ENCODE measurements at regions not wholly inside any gene's neighbourhood (a gene's known extent, or its start where the extent isn't known, plus 50 kb on each side); places are given as distances from the start of the nearest gene placed in this dataset.

DNA sequence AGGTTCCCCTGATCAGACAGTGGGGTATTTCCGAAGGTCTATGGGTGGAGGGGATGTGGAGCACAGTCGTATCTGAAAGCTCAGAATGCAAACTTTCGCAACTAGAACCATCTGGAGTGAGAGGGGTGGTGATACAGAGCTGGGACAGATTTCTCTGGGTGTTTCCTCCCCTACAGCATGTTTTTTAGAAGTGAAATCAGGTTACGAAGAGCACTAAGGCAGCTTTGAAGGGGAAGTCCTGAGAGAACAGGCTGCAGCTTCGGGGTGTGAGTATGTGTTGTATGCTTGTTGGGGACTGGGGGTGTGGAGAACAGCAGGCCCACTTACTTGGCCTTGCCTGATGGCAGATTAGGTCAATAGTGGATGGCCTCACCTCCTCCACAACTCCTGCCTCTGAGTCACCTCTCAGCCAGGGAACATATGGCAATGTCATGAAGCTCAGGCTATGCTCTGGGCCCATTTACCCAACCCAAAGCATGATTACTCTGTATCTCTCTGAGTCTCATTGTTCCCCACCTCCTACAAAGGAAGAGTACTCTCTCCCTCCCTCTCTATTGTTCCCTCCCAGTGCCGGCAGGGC is 107.2 kb upstream of the RASGRP1 start:
- no peak for FAIRE-seq
- DNase-seq (ENCODE audit: low spot score in 2 of 2) = no peak

DNA sequence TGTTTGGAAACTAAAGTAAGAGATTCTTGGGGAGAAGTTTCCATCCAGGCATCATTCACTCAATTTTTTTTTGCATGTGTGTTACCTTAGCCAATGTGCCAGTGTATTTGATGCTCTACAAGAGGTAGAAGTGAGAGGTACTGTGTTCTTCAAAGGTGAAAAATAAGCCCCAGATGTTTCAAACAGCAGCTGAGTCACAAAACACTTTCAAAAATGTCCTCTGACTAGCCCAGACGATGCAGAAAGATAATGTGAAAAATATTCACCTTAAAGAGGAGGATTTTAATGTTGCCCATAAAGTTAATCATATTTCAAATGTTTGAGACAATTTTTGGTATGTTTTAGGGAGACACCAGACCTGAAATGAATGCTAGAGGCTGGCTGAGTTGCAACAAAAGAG is 107.7 kb upstream of the RASGRP1 start:
- DNase-seq (ENCODE audit: low spot score in 2 of 2) (no peak), FAIRE-seq (no peak)

DNA sequence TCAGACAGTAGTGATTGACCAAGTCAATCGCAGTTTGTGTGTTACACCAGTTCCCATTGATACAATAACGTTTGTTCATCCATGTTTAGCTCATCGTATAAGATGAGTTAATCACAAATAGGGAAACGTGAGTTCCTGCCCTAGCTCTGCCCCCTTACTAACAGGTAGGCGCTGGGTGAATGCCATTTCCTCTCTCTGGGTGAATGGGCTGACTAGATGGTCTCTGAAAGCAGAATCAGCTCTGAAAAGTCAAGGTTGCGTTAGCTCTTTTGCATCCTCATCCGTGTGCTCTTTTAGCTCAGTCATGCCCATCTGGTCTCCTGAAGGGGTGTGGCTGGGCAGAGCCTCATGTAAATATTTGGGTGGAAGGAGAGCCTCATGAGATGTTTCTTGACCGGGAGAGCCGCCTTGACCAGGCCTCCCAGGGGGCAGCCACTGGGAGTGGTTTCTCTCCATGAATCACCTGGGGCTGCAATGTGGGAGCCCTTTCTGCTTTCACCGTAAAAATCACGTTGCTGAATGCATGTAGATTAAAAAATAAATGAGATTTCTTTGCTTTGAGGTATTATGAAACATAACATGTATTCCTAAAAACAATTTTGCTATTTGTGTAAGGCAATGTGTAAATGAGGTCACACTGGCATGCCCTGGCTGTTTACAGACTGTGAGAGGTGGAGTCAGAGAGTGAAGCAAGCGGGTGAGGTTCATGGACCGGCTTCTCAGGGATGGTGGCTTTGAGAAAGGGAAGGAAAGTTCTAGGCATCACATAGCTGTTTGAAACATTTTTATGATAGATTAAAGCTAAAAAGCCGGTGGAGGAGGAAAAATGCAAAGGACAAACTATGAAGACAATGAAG is 108.4 kb upstream of the RASGRP1 start:
- no peak for FAIRE-seq
- no peak for DNase-seq (ENCODE audit: low spot score in 2 of 2)

DNA sequence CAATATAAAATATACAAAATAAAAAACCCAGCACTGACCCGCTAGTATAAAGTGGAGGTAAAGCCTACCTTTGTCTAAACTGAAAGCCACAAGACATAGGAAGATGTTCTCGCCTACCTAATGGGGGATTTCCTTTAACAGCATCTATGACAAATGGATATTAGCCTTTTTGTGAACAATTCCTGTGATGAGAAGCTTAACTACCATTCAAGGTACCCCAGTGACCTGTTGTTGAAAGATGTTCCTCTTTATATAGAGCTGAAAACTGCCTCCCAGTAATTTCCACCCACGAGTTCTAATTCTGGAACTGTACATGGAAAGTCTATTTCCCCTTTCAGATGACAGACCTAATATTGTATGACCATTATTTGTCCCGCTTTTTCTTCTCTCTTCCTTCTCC is 109.8 kb upstream of the RASGRP1 start:
- FAIRE-seq (no peak), DNase-seq (ENCODE audit: low spot score in 2 of 2) (no peak)

DNA sequence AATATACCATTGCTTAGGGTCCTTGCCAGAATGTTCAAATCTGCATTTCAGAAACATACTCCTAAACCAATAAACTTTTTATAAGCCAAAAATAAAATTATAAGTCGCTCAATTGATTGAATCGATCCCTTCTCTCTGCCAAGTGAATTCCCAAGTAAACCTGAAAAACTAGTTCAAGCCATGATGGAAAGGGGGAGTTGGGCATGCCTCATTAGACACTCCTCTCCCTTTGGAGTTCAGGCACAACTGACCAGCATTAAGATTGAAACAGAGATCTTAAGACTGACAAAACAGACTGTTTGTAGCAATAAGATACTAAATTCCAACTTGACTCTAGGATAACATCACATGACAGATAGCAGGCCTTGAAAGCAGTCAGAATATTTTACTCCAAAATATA is 113.7 kb upstream of the RASGRP1 start:
- DNase-seq (ENCODE audit: low spot score in 2 of 2) (no peak), FAIRE-seq (no peak)

DNA sequence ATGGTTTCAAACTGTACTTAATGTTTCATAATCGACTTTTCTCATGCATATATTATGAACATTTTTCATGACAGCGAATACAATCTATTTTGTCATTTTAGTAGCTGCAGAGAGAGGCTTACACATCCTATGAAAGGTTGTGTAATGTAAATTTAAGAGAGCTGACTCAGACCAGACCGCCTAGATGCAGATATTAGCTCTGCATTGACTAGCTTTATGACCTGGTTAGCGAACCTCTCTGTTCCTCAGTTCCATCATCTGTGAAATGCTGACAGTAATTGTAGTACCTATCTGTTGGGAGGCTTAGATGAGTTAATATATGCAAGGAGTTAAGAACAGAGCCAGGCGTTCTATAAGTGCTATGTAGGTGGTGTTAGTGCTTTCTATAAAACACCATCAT is 116.2 kb upstream of the RASGRP1 start:
- DNase-seq (ENCODE audit: low spot score in 2 of 2) = no peak
- FAIRE-seq = no peak

DNA sequence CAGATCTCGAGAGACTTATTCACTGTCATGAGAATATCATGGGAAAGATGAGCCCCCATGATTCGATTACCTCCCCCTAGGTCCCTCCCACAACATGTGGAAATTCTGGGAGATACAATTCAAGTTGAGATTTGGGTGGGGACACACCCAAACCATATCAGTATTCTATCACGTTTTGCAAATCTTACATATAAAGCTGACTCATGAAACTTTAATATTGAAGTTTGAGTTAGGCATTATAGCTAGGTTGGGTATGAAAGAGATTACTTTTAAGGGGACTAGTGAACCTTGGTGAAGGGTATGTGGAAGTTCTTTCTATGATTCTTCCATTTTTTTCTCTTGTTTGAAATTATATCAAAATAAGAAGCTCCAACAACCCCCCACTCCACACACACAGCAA is 117.7 kb upstream of the RASGRP1 start:
- FAIRE-seq (no peak), DNase-seq (ENCODE audit: low spot score in 2 of 2) (no peak)

DNA sequence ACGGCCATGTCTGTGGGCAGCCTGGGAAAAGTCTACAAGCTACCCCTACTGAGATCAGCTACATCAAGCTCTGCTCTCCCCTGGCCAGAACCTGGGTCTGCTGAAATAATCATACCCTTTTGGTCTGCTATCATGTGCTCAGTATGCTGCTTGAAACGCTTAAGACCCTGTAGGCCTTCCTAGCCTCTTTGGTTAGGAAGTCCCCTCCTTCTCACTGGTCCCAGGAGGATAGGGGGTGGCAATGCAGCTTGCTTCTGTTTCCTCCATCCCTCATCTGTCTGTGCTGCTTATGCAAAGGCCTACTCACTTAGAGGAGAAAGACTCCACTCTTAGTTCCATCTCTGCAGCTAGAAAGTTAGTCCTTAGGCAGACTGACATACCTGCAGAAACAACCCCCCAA is 118.2 kb upstream of the RASGRP1 start:
- FAIRE-seq = no peak
- no peak for DNase-seq (ENCODE audit: low spot score in 2 of 2)

DNA sequence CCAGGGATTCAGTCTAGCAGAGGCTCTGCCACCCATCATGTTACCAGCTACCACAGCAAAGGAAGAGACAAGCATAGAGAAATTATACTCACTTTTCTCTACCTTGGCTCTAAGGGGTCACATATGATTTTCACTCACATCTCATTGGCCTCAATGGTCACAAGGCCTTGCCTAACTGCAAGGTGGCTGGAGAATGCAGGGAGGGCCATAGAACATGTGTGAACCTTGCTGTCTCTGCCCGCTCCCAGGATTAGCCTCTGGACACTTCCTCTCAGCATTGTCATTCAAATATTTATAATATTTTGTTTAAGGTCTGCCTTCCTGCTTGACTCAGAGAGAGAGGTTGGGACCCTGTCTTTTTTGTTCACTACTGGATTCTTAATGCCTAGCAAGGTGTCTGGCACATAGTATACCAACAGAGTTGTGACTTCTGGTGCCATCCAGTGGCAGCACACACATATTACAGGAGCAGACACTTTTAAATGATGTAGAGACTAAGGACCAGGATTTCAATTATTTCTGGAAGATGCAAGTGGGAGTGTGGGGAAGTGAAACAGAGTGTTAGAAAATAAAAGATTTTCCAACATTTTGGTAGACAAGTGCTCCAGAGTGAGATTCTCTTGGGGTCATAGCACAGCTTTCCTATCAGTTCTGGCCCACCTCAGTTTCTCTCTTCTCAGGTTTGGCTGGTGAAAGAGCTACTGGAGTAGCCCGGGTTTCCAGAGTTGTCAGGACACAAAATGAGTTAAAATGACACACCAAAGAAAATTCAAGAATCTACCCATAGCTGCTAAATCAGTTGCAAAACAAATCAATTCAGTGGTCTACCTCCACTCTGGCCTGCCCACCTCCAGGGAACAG is 119.0 kb upstream of the RASGRP1 start:
- FAIRE-seq (no peak), DNase-seq (ENCODE audit: low spot score in 2 of 2) (peak; percentile 16 to 38)

DNA sequence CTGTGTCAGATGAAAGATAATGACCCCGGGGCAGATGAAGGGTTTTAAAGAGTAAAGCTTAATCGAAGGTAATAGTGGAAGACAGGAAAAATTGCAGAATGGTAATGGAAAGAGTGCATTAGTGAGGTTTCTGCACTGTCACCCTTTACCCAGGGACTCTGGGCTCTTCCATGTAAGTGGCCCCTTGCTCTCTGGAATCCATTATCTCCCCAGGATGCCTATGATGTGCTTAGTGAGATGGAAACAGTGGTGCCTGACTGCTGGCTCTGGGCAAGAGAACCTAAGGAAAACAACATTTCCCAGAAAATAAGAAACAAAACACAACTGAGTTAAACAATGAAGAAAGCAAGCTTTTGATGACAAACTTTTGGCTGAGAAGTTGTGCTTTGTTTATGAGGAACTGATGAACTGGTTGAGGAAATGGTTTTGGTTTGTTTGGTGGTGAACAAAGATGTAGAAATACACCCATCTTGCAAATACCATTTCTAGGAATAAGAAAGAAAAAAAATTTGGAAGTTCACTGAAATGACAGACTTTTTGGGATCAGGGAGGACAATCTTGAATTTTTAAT is 119.9 kb upstream of the RASGRP1 start:
- FAIRE-seq = no peak
- DNase-seq (ENCODE audit: low spot score in 2 of 2) = no peak

DNA sequence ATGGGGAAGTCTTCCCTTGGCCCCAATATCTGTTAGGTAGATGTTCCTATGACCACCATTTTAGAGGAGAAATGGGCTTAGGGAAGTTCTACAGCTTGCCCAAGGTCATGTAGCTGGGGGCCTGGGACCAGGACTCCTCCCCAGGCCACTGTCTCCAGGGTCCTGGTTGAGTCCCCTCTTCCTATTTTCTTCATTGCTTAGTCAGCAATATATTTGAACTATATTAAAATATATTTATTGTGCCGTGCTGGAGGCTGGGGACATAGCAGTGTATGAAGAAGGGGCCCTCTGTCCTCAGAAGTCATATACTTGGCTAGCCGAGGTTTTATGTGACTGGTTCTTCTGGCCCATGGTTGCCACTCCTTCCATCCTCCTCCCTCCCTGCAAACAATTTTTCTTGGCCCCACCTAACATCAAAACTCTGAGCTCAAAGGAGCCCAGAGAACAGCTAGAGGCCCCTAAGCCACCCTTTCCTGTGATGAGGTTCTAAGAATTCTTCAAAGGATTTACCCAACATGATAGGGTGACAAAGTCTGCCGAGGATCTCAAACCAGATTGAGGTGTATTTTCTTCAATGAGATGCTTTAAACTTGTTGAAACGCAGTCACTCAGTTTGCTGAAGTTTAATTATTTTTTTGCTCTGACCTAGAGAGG is 121.2 kb upstream of the RASGRP1 start:
- DNase-seq (ENCODE audit: low spot score in 2 of 2) = no peak
- FAIRE-seq = no peak

DNA sequence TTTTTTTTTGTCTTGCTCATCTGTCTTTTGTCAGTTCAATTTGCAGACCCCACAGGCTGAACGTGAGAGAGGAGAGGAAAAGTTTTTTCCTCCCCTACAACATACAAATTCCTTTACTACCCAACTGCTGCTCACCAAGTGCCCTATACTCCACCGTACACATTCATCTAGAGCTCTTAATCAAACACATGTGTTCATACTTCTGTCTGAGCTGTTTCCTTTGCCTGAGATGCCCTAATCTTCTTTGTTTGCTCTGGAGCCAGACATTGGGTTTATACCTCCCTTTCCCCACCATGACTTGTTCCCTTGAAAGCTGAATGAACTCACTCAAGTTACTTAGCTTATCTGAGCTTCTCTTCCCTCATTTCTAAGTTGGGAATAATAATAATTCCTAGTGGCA is 122.7 kb upstream of the RASGRP1 start:
- no peak for DNase-seq (ENCODE audit: low spot score in 2 of 2)

DNA sequence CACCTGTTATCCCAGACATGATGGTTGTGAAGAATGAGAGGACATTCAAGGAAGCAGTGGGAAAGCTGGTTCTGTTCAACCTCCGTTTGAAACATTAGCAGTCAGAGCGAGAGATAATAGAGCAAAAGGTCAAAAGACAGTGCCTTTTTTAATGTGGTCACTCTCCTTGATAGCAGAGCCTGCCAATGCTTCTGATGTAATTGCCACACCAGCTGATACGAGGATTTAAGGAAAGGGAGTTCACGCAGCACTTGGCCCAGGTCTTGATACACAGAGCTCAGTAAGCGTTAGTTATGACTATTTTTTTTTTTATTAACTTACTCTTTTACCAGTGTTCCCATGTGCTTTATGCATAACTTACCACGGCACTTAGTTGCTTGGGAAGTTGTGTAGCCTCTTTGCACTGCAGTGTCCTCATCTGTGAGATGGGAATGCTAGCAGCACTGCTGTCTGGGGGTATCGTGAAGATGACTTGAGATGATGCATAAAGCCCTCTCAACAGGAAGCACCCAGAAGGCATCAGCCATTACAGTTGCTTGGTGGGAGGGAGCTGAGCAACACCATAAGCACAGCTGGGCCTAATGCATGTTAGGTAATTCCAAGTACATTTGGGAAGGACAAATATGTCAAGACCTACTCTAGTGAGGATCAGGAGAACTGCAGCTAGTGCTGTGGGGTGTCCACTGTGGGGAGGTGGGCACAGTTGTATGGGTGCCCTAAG is 123.3 kb upstream of the RASGRP1 start:
- DNase-seq (ENCODE audit: low spot score in 2 of 2) = no peak
- FAIRE-seq = no peak

More for the DNA sequence above, 122.7 kb upstream of the RASGRP1 start:
- FAIRE-seq = no peak

DNA sequence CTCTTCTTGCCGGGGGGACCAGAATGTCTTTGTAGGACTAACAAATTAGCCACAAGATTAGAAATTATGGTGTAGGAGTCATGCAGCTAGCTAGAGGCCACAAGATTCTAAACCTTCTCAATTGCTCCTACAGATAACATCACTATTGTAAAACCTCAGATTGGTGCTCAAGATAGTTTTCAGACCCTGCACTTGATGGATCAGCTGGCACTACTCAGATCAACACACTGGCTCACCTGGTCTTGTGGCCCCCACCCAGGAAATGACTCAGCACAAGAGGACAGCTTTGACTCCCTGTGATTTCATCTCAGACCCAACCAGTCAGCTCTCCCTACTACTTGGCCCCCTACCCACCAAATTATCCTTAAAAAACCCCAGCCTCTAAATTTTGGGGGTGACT is 124.1 kb upstream of the RASGRP1 start:
- DNase-seq (ENCODE audit: low spot score in 2 of 2) (no peak), FAIRE-seq (no peak)

DNA sequence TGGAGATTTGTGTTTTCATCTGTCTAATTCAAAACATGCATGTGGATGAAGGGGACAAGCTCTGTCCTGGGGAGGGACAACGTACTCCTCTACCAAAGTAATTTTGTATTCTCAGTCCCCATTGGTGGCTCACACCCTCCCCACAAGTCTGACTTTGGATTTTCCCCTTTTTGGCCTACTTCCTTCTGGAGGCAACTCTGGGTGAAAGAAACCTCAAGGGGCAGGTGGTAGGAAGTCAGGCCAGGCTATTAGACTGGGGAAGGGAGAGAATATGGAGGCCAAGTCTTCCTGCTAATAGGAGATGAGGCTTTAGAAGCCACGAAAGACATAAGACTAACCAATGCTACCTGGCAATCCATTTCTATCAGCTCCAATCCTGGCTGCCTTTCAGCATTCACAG is 124.9 kb upstream of the RASGRP1 start:
- FAIRE-seq (no peak), DNase-seq (ENCODE audit: low spot score in 2 of 2) (no peak)

DNA sequence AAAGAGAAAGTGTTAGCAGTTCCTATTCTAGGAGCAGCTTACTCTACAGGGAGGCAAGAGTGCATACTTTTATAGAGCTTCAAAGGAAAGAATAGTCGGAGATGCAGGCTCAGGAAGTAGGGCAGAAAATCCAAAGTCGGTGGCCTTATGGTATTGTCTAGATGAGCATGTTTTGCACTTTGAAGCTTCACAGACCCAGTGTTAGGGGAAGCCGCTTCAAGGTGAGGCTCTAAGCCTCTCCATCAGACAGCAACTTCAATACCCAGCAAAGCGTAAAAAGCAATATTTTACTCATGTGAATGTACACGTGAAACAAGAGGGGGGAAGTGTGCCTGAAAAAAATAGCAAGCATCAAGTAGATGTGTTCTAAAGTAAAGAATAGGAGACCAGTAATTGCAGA is 125.6 kb upstream of the RASGRP1 start:
- FAIRE-seq (no peak), DNase-seq (ENCODE audit: low spot score in 2 of 2) (no peak)

DNA sequence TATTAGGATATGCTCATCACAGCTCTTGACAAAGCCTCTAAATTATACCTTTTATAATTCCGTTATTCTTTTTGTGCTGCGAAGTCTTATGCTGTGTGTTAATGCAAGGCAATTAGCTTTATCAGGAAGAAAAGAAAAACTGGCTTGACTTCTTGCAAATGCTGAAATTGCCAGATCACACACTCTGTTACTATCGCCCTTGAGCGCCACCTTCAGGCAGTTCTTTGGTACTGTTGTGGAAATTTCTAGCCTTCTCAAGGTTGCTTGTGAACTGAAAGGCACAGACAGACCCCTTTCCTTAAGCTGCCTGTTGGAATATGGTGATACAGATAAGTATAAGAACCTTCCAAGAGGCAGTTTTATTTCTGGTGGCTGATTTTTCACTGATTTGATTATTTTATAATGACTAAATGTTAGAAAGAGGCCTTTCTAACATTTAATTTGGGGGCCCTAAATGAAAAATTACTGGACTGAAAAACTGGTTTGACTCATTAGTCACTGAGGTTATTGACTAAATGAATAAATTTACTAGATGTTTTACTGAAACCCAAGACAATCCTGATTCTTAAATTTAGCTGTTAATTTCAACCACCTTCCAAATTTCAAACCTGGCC is 126.2 kb upstream of the RASGRP1 start:
- peak; percentile 4 to 33 for DNase-seq (ENCODE audit: low spot score in 2 of 2)
- no peak for FAIRE-seq

DNA sequence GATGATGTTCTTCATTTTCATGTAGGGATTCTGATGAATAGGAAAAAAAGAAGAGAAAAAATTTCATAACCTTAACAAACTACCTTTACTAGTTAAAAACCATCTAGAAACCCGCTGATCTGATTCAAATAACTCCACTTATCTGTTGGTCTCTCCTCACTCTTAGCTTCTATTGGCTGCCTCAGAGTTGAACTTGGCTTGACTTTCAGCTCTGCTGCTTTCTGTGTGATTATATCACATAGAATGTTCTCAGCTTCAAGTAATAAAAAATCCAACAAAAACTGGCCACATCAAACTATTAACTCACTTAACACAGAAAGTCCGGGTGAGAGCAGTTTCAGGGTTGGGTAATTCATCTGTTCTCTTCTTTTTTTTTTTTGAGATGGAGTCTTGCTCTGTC is 126.8 kb upstream of the RASGRP1 start:
- no peak for FAIRE-seq
- no peak for DNase-seq (ENCODE audit: low spot score in 2 of 2)

DNA sequence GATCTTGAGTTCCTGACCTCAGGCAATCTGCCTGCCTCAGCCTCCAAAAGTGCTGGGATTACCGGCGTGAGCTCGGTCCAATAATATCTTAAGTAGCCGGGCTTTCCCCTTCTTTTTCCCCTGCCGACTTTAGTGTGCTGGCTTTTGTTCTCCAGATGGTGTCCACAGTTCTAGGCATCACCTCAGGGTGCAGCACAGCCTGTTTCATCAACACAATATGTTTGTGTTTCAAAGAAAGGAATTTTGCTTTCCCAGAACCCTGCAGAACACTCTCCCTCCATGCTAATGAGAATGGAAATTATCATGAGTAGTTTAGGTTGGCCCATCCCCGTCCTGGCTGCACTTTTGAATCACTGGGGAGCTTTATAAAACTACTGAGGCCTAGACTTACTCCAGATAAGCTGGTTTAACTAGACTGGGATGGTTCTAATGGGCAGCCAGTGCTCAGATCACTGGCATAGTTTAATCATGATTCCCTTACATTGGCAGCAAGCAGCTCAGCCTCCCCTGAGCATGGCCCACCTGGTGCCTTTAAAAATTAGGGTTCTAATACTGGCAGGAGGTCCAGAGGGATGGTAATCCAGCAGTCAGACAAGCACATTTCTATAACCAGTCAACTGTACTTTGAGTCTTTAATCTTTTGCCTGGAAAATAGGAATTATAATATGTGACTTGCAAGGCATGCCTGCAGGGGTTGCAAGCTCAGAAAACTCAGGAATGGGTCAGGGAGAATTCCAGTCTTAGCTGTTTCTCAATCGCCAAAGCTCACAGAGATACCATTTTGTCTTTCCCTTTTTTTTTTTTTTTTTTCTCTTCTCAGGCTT is 127.6 kb upstream of the RASGRP1 start:
- FAIRE-seq = no peak

More for the DNA sequence above, 127.6 kb upstream of the RASGRP1 start:
- DNase-seq (ENCODE audit: low spot score in 2 of 2) = no peak

Measured in frontal cortex (tissue), 3 donors.